Nephron progenitor cell (in vitro differentiated cells): ENCODE measurements at regions not wholly inside any gene's neighbourhood (a gene's known extent, or its start where the extent isn't known, plus 50 kb on each side); places are given as distances from the start of the nearest gene placed in this dataset.
"Not testable (repeated sequence)": the region's sequence is repeated elsewhere in the genome, so short reads cannot be mapped to it uniquely, and the experiment has no call there.

Experiments
- DNase-seq: peaks from one replicate; pipeline ENCODE4 v3.0.0; 2021
- H3K27ac Mint-ChIP-seq: 2 replicates; pipeline ENCODE4 v1.8.0; 2021; ENCODE audit warnings: mild to moderate bottlenecking, moderate library complexity, mixed read lengths
- H3K27me3 Mint-ChIP-seq: 2 replicates; pipeline ENCODE4 v1.8.0; 2021; ENCODE audit warnings: mild to moderate bottlenecking, low read depth, mixed read lengths; ENCODE audit not compliant: poor library complexity
- H3K36me3 Mint-ChIP-seq: 2 replicates; pipeline ENCODE4 v1.8.0; 2021; ENCODE audit warnings: low read depth, mixed read lengths
- H3K4me1 Mint-ChIP-seq: 2 replicates; pipeline ENCODE4 v1.8.0; 2021; ENCODE audit warnings: mixed read lengths
- H3K4me3 Mint-ChIP-seq: 2 replicates; pipeline ENCODE4 v1.8.0; 2021; ENCODE audit warnings: mild to moderate bottlenecking, moderate library complexity, mixed read lengths
- H3K9me3 Mint-ChIP-seq: 2 replicates; pipeline ENCODE4 v1.8.0; 2021; ENCODE audit warnings: mild to moderate bottlenecking, moderate library complexity, mixed read lengths
- TF ChIP-seq, protein P1 (sequence below): fragments of 200-600 bp; sonication (generic); IDR thresholded peaks from 2 replicates; pipeline ENCODE4 v1.5.0; 2021; ENCODE audit warnings: antibody characterized with exemption

DNA sequence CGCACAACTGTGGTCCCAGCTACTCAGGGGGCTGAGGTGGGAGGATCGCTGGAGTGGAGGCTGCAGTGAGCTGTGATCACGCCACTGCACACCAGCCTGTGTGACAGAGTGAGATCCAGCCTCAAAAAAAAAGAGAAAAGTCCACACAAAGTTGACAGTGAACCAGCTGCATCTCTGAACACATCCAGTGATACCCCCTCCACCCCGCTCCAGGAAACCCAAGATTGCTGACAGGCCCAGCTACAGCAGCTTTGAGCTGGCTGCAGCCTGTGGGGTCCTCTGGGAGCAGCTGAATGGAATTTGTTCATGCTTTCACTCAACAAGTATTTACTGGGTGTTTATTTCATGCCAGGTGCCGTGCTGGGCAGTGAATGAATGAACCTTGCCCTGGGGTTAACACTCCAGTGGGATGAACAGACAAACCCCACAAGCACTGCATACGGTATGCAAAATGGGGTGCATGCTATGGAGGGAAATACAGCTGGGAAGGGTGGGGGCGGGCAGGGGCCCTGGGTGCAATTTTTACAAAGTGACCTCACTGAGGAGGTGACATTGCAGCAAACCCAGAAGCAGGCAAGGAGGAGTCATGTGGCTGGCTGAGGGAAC is 170.9 kb downstream of the GOSR1 start:
- not testable (repeated sequence) for H3K9me3 Mint-ChIP-seq, H3K36me3 Mint-ChIP-seq, H3K27ac Mint-ChIP-seq, H3K4me3 Mint-ChIP-seq, DNase-seq, H3K27me3 Mint-ChIP-seq
- H3K4me1 Mint-ChIP-seq: peaks cover 13% of the 10 kb centered on the region

DNA sequence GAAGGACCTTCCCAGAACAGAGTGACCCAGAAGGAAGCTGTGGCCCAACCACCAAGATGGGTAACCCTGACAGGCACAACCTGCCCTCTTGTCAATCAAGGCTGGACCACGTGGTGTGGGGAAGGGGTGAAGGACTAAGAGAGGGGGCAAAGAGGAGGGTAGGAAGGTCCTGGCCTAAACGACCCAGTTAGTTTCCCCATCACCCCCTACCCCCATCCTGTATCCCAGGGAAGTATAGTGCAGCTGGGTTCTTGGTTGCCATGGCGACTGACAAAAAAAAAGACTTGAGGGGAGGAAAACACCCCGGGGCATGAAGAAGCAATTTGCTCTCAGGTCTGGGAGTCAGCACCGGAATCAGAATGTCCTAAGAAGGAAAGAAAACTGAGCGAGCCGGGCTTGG is 168.7 kb downstream of the GOSR1 start:
- not testable (repeated sequence) for H3K27me3 Mint-ChIP-seq, DNase-seq, H3K36me3 Mint-ChIP-seq, H3K27ac Mint-ChIP-seq, H3K9me3 Mint-ChIP-seq
- Mint-ChIP-seq H3K4me3 (peak overlapping the region; percentile 64), H3K4me1 (peaks cover 13% of the 10 kb centered on the region)

DNA sequence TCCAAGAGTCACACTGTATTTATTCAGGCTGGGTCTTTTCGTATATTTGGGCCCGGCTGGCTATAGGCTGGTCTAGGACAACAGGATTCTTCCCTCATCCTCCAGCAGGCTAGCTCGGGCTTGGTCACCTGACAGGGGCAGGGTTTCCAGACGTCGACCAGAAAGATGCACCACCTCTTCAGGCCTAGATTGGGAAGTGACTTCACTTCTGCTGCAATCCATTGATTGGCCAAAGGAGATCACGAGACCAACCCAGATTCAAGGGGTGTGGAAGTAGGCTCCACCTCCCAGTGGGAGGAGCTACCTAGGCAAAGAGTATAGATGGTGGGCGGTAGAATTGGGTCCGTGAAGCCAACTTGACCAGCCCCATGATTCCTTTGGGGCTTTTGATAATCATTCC is 167.5 kb downstream of the GOSR1 start:
- H3K9me3 Mint-ChIP-seq, H3K4me3 Mint-ChIP-seq, H3K27me3 Mint-ChIP-seq, H3K27ac Mint-ChIP-seq, H3K36me3 Mint-ChIP-seq, DNase-seq: not testable (repeated sequence)
- peaks cover 13% of the 10 kb centered on the region for H3K4me1 Mint-ChIP-seq

DNA sequence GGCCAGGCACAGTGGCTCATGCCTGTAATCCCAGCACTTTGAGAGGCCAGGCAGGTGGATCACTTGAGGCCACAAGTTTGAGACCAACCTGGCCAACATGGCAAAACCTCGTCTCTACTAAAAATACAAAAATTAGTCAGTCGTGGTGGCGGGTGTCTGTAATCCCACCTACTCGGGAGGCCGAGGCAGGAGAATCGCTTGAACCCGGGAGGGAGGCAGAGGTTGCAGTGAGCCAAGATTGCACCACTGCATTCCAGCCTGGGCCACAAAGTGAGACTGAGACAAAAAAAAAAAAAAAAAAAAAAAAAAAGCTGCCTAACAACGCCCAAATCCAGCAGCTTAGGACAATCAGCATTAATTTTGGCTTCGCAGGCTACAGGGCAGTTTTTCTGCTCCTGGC is 167.1 kb downstream of the GOSR1 start:
- DNase-seq, H3K27ac Mint-ChIP-seq, H3K36me3 Mint-ChIP-seq, H3K4me3 Mint-ChIP-seq, H3K9me3 Mint-ChIP-seq, H3K27me3 Mint-ChIP-seq: not testable (repeated sequence)
- H3K4me1 Mint-ChIP-seq: peaks cover 13% of the 10 kb centered on the region

DNA sequence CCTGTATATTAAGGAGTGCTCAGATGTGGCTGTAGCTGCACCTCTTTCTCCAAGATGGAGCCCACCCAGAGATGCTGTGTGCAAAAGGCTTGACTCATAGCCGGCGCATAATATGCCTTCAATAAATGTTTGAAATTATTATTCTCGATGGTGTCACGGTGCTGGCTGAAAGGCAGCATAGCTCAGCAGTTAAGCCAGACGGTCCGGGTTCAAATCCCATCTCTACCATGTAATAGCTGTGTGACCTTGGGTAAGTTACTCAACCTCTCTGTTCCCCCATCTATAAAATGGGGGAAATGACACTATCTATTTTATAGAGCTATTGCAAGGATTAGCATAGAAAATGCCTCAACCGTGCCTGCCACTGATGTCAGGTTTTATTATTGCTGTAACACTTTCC is 164.2 kb downstream of the GOSR1 start:
- not testable (repeated sequence) for H3K9me3 Mint-ChIP-seq, H3K27ac Mint-ChIP-seq, DNase-seq, H3K27me3 Mint-ChIP-seq, H3K4me1 Mint-ChIP-seq, H3K4me3 Mint-ChIP-seq, H3K36me3 Mint-ChIP-seq

DNA sequence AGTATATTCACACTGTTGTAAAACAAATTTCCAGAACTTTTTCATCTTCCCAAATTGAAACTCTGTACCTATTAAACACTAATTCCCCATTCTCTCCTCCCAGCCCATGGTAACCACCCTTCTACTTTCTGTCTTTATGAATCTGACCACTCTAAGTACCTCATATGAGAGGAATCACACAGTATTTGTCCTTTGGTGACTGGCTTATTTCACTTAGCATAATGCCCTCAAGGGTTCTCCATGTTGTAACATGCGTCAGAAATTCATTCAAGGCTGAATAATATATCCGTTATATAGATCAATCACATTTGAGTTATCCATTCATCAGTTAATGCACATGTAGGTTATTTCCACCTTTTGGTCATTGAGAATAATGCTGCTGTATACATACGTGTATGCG is 162.2 kb downstream of the GOSR1 start:
- not testable (repeated sequence) for H3K27ac Mint-ChIP-seq, DNase-seq, H3K27me3 Mint-ChIP-seq, H3K36me3 Mint-ChIP-seq, H3K4me3 Mint-ChIP-seq, H3K9me3 Mint-ChIP-seq, H3K4me1 Mint-ChIP-seq

DNA sequence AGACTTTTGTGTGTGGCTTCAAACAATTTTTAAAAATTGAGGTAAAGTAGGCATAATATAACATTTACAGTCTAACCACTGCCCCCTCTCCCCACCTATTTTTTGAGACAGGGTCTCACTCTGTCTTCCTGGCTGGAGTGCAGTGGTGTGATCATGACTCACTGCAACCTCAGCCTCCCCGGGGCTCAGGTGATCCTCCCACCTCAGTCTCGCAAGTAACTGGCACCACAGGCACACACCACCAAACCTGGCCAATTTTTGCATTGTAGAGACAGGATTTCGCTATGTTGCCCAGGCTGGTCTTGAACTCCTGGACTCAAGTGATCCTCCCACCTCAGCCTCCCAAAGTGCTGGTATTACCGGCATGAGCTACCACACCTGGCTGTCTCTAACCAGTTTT is 161.8 kb downstream of the GOSR1 start:
- H3K4me1 Mint-ChIP-seq, DNase-seq, H3K27ac Mint-ChIP-seq, H3K9me3 Mint-ChIP-seq, H3K27me3 Mint-ChIP-seq, H3K36me3 Mint-ChIP-seq, H3K4me3 Mint-ChIP-seq: not testable (repeated sequence)

DNA sequence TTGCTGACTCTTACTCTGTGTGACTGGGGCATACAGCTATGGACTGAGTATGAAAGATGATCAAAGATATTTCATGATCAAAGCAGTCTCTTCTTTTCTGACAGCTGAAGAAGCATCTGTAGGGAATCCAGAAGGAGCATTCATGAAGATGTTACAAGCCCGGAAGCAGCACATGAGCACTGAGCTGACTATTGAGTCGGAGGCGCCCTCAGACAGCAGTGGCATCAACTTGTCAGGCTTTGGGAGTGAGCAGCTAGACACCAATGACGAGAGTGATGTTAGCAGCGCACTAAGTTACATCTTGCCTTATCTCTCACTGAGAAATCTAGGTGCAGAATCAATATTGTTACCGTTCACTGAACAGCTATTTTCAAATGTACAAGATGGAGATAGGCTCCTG is 154.4 kb downstream of the GOSR1 start:
- not testable (repeated sequence) for H3K27me3 Mint-ChIP-seq, DNase-seq, H3K4me3 Mint-ChIP-seq, H3K4me1 Mint-ChIP-seq, H3K27ac Mint-ChIP-seq, H3K9me3 Mint-ChIP-seq
- peaks cover 22% of the 10 kb centered on the region for H3K36me3 Mint-ChIP-seq

DNA sequence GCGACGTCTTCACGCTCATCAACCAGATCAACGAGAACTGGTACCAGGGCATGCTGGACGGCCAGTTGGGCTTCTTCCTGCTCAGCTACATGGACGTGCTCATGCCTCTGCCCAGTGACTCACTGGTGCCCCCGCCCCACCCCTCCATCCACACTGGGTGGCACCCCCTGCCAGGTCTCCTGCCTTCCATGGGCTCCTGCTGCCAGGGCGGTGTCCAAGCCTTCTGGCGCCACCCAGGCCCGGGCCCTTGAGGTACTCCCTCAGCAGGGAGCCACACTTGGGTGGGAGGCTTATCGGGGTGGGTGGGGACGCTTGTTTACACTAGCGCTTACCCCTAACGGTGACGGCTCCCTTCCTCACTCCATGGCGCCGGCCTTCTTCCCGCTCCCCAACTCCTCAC is 148.2 kb downstream of the GOSR1 start:
- H3K4me3 Mint-ChIP-seq, H3K9me3 Mint-ChIP-seq, H3K4me1 Mint-ChIP-seq, H3K27me3 Mint-ChIP-seq, H3K27ac Mint-ChIP-seq, DNase-seq: not testable (repeated sequence)
- H3K36me3 Mint-ChIP-seq: peaks cover 15% of the 10 kb centered on the region

DNA sequence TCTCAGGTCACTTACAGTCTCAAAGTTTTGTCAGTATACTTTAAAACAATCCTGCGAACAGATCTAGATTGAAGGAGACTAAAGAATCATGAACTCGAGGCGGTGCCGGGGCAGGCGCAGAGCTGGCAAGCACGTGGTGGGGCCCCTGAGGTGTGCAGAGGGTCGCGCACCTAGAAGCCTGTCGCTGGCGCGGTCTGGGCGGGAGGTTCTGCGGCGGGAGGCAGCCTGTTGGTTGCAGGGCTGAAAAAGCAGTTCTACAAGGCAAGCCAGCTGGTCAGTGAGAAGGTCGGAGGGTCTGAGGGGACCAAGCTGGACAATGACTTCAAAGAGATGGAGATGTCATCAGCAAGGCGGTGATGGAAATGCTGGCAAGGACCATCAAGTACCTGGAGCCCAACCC is 147.0 kb downstream of the GOSR1 start:
- not testable (repeated sequence) for H3K27ac Mint-ChIP-seq, H3K9me3 Mint-ChIP-seq, H3K4me1 Mint-ChIP-seq, H3K4me3 Mint-ChIP-seq, H3K27me3 Mint-ChIP-seq, DNase-seq
- H3K36me3 Mint-ChIP-seq: peaks cover 15% of the 10 kb centered on the region

DNA sequence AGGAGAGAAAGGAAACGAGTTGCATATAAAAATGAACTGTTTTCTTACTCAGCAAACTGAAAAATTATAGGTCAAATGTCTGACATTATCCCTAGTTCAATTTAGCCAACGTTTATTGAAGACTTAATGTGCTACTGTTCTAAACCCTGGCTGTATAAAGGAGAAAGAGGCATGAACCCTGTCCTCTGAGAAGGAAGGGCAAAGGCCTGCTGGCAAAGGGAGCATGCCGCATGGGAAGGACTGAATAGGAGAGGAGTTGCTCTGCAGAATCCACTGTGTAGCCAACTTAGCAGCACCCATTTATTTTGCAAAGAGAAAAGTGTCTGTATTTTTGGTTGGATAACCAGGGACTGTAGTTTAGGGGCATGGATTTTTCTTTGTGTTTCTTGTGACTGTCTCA is 132.5 kb downstream of the GOSR1 start:
- H3K27ac Mint-ChIP-seq, H3K27me3 Mint-ChIP-seq, H3K9me3 Mint-ChIP-seq, H3K36me3 Mint-ChIP-seq, H3K4me3 Mint-ChIP-seq, DNase-seq, H3K4me1 Mint-ChIP-seq: not testable (repeated sequence)

DNA sequence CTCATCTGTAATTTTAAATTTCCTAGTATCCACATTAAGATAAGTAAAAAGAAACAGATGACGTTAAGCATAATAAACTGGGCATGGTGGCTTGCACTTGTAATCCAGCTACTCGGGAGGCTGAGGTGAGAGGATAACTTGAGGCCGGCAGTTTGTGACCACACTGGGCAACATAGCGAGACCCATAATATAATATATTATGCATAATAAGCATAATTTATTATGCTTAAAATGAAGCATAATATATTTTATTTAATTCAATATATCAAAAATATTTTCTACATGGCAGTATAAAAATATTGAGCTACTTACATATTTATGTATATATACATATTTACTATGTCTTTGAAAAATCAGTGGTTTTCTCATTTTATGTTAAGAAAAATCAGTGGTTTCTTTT is 128.3 kb downstream of the GOSR1 start:
- Mint-ChIP-seq H3K4me3 (no peak overlapping the region), H3K36me3 (peaks cover 4% of the 10 kb centered on the region), H3K27ac (no peak overlapping the region), H3K27me3 (no peaks in the 10 kb centered on the region), H3K9me3 (no peaks in the 10 kb centered on the region), H3K4me1 (peaks cover 28% of the 10 kb centered on the region)
- TF ChIP-seq, protein P1, sequence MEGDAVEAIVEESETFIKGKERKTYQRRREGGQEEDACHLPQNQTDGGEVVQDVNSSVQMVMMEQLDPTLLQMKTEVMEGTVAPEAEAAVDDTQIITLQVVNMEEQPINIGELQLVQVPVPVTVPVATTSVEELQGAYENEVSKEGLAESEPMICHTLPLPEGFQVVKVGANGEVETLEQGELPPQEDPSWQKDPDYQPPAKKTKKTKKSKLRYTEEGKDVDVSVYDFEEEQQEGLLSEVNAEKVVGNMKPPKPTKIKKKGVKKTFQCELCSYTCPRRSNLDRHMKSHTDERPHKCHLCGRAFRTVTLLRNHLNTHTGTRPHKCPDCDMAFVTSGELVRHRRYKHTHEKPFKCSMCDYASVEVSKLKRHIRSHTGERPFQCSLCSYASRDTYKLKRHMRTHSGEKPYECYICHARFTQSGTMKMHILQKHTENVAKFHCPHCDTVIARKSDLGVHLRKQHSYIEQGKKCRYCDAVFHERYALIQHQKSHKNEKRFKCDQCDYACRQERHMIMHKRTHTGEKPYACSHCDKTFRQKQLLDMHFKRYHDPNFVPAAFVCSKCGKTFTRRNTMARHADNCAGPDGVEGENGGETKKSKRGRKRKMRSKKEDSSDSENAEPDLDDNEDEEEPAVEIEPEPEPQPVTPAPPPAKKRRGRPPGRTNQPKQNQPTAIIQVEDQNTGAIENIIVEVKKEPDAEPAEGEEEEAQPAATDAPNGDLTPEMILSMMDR: no peak
- no peak for DNase-seq
